Keratinocyte (primary cell): ENCODE measurements at regions not wholly inside any gene's neighbourhood (a gene's known extent, or its start where the extent isn't known, plus 50 kb on each side); places are given as distances from the start of the nearest gene placed in this dataset.

Experiments
- EZH2 ChIP-seq: IDR thresholded peaks from one replicate; pipeline ENCODE4 v1.6.1; 2012; ENCODE audit warnings: inconsistent platforms, mild to moderate bottlenecking, low read length, moderate library complexity
- TF ChIP-seq, protein P1 (sequence below), 3 experiments: IDR thresholded peaks in 1 of 3; conservative IDR thresholded peaks in 1 of 3; optimal IDR thresholded peaks in 1 of 3; 2 replicates in 2 of 3; 3 replicates in 1 of 3; pipeline versions ENCODE3 to v1.5.1; 2011; ENCODE audit warnings: low read length in 3 of 3, mild to moderate bottlenecking in 3 of 3, moderate library complexity in 2 of 3, control low read depth in 1 of 3, inconsistent platforms in 1 of 3; ENCODE audit not compliant: insufficient read depth in 2 of 3; ENCODE audit errors: extremely low read depth in 1 of 3

DNA sequence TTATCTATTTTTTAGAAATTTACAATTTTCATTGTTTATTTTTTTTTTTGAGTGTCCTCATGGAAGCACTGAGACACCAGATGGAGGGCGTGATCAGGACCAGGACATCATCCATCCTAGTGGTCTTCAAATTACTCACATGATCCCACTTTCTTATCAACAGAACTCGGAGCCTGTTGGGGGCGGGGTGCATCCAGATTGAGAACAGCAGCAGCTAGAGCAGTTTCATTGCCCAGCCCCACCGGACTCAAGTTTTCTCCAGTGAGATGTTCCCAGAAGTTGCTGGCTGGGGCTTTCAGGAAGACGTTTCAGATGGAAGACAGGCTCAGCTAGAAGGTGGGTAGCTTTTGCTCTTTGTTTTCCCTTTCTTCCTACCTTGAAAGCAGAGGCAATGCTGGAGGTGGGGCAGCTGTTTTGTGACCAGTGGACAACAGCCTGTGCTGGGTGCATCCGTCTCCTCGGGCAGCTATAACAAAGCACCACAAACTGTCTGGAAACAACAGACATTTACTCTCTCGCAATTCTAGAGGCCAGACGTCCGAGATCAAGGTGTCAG lies 562.1 kb downstream of the TBC1D22A start:
- TF ChIP-seq, protein P1, sequence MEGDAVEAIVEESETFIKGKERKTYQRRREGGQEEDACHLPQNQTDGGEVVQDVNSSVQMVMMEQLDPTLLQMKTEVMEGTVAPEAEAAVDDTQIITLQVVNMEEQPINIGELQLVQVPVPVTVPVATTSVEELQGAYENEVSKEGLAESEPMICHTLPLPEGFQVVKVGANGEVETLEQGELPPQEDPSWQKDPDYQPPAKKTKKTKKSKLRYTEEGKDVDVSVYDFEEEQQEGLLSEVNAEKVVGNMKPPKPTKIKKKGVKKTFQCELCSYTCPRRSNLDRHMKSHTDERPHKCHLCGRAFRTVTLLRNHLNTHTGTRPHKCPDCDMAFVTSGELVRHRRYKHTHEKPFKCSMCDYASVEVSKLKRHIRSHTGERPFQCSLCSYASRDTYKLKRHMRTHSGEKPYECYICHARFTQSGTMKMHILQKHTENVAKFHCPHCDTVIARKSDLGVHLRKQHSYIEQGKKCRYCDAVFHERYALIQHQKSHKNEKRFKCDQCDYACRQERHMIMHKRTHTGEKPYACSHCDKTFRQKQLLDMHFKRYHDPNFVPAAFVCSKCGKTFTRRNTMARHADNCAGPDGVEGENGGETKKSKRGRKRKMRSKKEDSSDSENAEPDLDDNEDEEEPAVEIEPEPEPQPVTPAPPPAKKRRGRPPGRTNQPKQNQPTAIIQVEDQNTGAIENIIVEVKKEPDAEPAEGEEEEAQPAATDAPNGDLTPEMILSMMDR (optimal IDR thresholded peaks at IDR 0.05 in 1 of 3, IDR thresholded peaks at IDR 0.05 in 1 of 3, conservative IDR thresholded peaks at IDR 0.05 in 1 of 3; ENCODE audit: extremely low read depth in 1 of 3, insufficient read depth in 2 of 3, low read length in 3 of 3), result no peak
- no peak for TF ChIP-seq EZH2
